HepG2 (cell line): ENCODE measurements at regions not wholly inside any gene's neighbourhood (a gene's known extent, or its start where the extent isn't known, plus 50 kb on each side); places are given as distances from the start of the nearest gene placed in this dataset.
A peak's percentile ranks its signal among the peaks of the same experiment; 100 is the strongest.

Source experiments
- ONECUT2 ChIP-seq: sonication (generic); formaldehyde crosslinking; IDR thresholded peaks from 2 replicates; pipeline ENCODE4 v1.4.0; 2020; ENCODE audit warnings: missing genetic modification reagents
- REL ChIP-seq: sonication (generic); formaldehyde crosslinking; conservative IDR thresholded peaks from 2 replicates; pipeline ENCODE4 v1.8.0; 2022; ENCODE audit warnings: mild to moderate bottlenecking, missing genetic modification reagents, moderate library complexity
- RXRB ChIP-seq: IDR thresholded peaks from 2 replicates; pipeline ENCODE4 v1.6.1; 2016; ENCODE audit warnings: borderline replicate concordance, missing genetic modification reagents, missing compliant biosample characterization
- SMC3 ChIP-seq: IDR thresholded peaks from 2 replicates; pipeline ENCODE4 v1.6.1; 2011; ENCODE audit warnings: low read length, improper control_type of control experiment
- SRSF4 ChIP-seq: fragments of 200-400 bp; formaldehyde crosslinking; IDR thresholded peaks from one replicate; pipeline ENCODE4 v1.6.1; 2018; ENCODE audit warnings: mild to moderate bottlenecking, low read depth, low read length, moderate library complexity; ENCODE audit not compliant: poor library complexity, severe bottlenecking
- SYNCRIP ChIP-seq: fragments of 200-400 bp; formaldehyde crosslinking; IDR thresholded peaks from 2 replicates; pipeline ENCODE4 v1.6.1; 2018; ENCODE audit warnings: mild to moderate bottlenecking, low read depth, low read length; ENCODE audit not compliant: insufficient read depth
- TFAP4 ChIP-seq: sonication (generic); IDR thresholded peaks from 2 replicates; pipeline ENCODE4 v1.6.1; 2016; ENCODE audit warnings: low read depth, borderline replicate concordance
- ZBTB39 ChIP-seq: sonication (generic); formaldehyde crosslinking; IDR thresholded peaks from 2 replicates; pipeline ENCODE4 v1.5.0; 2020; ENCODE audit warnings: missing genetic modification reagents
- ZNF451 ChIP-seq: sonication (generic); formaldehyde crosslinking; IDR thresholded peaks from 2 replicates; pipeline ENCODE4 v1.5.0; 2020; ENCODE audit warnings: mild to moderate bottlenecking, missing genetic modification reagents
- ZNF652 ChIP-seq: IDR thresholded peaks from 2 replicates; pipeline ENCODE4 v1.6.1; 2016; ENCODE audit warnings: low read depth, borderline replicate concordance
- ZNF670 ChIP-seq: sonication (generic); formaldehyde crosslinking; IDR thresholded peaks from 2 replicates; pipeline ENCODE4 v1.8.0; 2022; ENCODE audit warnings: mild to moderate bottlenecking, missing genetic modification reagents, borderline replicate concordance
- ZSCAN12 ChIP-seq: sonication (generic); formaldehyde crosslinking; IDR thresholded peaks from 2 replicates; pipeline ENCODE4 v1.9.0; 2021; ENCODE audit warnings: mild to moderate bottlenecking, missing genetic modification reagents

GRCh38 chr3:170689893-170690660 lies 104.2 kb upstream of the SLC7A14 start (continued):
- TF ChIP-seq REL (no peak), ZSCAN12 (CRISPR knock-in tag) (no peak), SMC3 (peak; percentile 70), SRSF4 (no peak), RXRB (0 out of 2 replicates have a peak, but pooled peaks have one; percentile 10), ZNF451 (CRISPR knock-in tag) (no peak), ONECUT2 (no peak), ZBTB39 (CRISPR knock-in tag) (no peak), ZNF670 (CRISPR knock-in tag) (no peak), ZNF652 (no peak), SYNCRIP (no peak), TFAP4 (0 out of 2 replicates have a peak, but pooled peaks have one; percentile 13)
- TF ChIP-seq, all 625 proteins: peak for 11
